ENCODE measurements at regions not wholly inside any gene's neighbourhood (a gene's known extent, or its start where the extent isn't known, plus 50 kb on each side); places are given as distances from the start of the nearest gene placed in this dataset.

DNA sequence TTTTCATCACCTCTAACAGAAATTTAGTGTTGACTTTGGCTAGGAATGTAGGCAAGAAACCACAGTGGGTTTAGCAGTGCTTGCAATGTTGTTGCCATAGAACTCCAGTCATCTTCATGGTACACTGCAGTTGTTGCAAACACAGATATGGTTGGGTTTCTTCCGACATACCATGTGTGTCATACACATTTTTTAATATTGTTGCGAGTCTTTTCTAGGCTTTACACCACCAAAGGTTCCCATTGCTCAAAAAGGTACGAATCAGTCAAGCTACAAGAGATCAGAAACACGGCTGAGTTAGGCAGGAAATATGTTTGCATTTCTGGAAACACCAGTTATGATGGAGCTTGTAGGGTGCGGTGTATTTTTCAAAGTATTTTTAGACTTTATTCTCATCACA, 172.4 kb downstream of the SYK start:
- TF ChIP-seq, protein P1, sequence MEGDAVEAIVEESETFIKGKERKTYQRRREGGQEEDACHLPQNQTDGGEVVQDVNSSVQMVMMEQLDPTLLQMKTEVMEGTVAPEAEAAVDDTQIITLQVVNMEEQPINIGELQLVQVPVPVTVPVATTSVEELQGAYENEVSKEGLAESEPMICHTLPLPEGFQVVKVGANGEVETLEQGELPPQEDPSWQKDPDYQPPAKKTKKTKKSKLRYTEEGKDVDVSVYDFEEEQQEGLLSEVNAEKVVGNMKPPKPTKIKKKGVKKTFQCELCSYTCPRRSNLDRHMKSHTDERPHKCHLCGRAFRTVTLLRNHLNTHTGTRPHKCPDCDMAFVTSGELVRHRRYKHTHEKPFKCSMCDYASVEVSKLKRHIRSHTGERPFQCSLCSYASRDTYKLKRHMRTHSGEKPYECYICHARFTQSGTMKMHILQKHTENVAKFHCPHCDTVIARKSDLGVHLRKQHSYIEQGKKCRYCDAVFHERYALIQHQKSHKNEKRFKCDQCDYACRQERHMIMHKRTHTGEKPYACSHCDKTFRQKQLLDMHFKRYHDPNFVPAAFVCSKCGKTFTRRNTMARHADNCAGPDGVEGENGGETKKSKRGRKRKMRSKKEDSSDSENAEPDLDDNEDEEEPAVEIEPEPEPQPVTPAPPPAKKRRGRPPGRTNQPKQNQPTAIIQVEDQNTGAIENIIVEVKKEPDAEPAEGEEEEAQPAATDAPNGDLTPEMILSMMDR (IDR thresholded peaks at IDR 0.05) = no peak
- TF ChIP-seq NFIC (IDR thresholded peaks at IDR 0.05; ENCODE audit: borderline replicate concordance) = no peak
- no peak for TF ChIP-seq TCF12 (IDR thresholded peaks at IDR 0.05)
- TF ChIP-seq RFX5 (IDR thresholded peaks at IDR 0.05; ENCODE audit: low read length) = no peak
- no peak for TF ChIP-seq TAF1 (IDR thresholded peaks at IDR 0.05; ENCODE audit: borderline replicate concordance, low read depth, low read length)
- TF ChIP-seq POLR2AphosphoS5 (IDR thresholded peaks at IDR 0.05; ENCODE audit: low read depth, low read length) = no peak
- no peak for TF ChIP-seq EZH2phosphoT487 (IDR thresholded peaks at IDR 0.05; ENCODE audit: borderline replicate concordance, low read depth)
- no peak for TF ChIP-seq SIN3A (IDR thresholded peaks at IDR 0.05; ENCODE audit: borderline replicate concordance, low read depth, low read length)
- TF ChIP-seq, protein P2, sequence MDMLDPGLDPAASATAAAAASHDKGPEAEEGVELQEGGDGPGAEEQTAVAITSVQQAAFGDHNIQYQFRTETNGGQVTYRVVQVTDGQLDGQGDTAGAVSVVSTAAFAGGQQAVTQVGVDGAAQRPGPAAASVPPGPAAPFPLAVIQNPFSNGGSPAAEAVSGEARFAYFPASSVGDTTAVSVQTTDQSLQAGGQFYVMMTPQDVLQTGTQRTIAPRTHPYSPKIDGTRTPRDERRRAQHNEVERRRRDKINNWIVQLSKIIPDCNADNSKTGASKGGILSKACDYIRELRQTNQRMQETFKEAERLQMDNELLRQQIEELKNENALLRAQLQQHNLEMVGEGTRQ (IDR thresholded peaks at IDR 0.05; ENCODE audit: borderline replicate concordance, low read depth, low read length) = no peak
- TF ChIP-seq, protein P3, sequence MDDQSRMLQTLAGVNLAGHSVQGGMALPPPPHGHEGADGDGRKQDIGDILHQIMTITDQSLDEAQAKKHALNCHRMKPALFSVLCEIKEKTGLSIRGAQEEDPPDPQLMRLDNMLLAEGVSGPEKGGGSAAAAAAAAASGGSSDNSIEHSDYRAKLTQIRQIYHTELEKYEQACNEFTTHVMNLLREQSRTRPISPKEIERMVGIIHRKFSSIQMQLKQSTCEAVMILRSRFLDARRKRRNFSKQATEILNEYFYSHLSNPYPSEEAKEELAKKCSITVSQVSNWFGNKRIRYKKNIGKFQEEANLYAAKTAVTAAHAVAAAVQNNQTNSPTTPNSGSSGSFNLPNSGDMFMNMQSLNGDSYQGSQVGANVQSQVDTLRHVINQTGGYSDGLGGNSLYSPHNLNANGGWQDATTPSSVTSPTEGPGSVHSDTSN (IDR thresholded peaks at IDR 0.05) = no peak
- TF ChIP-seq FOSL2 (IDR thresholded peaks at IDR 0.05; ENCODE audit: borderline replicate concordance, low read depth) = no peak
- no peak for TF ChIP-seq CHD2 (IDR thresholded peaks at IDR 0.05; ENCODE audit: low read length, partially characterized antibody)
- no peak for TF ChIP-seq JUND (IDR thresholded peaks at IDR 0.05)
- TF ChIP-seq FOXM1 (IDR thresholded peaks at IDR 0.05; ENCODE audit: low read depth) = no peak
